GM19395 (cell line): ENCODE measurements at regions not wholly inside any gene's neighbourhood (a gene's known extent, or its start where the extent isn't known, plus 50 kb on each side); places are given as distances from the start of the nearest gene placed in this dataset.

Experiments used
- ATAC-seq: cut with Tn5 transposase; IDR thresholded peaks from one replicate; pipeline ENCODE4 v1.9.1; 2021; ENCODE audit warnings: mild to moderate bottlenecking, moderate library complexity; ENCODE audit not compliant: unreplicated experiment

- ATAC-seq = no peak
These were observed 196.9 kb upstream of the RREB1 start for GRCh38 chr6:6910734-6911295.

- ATAC-seq = no peak
These were observed 196.4 kb upstream of the RREB1 start for GRCh38 chr6:6911391-6911790.

GRCh38 chr6:6912817-6913744 is 194.7 kb upstream of the RREB1 start:
- ATAC-seq = no peak

- no peak for ATAC-seq
These were observed 192.5 kb upstream of the RREB1 start for GRCh38 chr6:6915219-6915618.

GRCh38 chr6:6915813-6916547 is 191.8 kb upstream of the RREB1 start:
- ATAC-seq = no peak

- ATAC-seq = no peak
These were observed 191.2 kb upstream of the RREB1 start for GRCh38 chr6:6916598-6916997.

- ATAC-seq = peak; percentile 89
These were observed 189.4 kb upstream of the RREB1 start for GRCh38 chr6:6918216-6918983.

- ATAC-seq = no peak
These were observed 188.6 kb upstream of the RREB1 start for GRCh38 chr6:6919173-6919572.

GRCh38 chr6:6920114-6920986 is 187.4 kb upstream of the RREB1 start:
- ATAC-seq = no peak

GRCh38 chr6:6920987-6921313 is 186.8 kb upstream of the RREB1 start:
- ATAC-seq = no peak

- ATAC-seq = no peak
These were observed 185.6 kb upstream of the RREB1 start for GRCh38 chr6:6922166-6922565.

GRCh38 chr6:6923605-6924004 is 184.2 kb upstream of the RREB1 start:
- ATAC-seq = no peak

GRCh38 chr6:6924708-6925107 is 183.1 kb upstream of the RREB1 start:
- ATAC-seq = no peak

GRCh38 chr6:6925391-6926164 is 182.2 kb upstream of the RREB1 start:
- no peak for ATAC-seq

- ATAC-seq = no peak
These were observed 180.9 kb upstream of the RREB1 start for GRCh38 chr6:6926856-6927255.

- no peak for ATAC-seq
These were observed 180.0 kb upstream of the RREB1 start for GRCh38 chr6:6927521-6928361.

GRCh38 chr6:6930223-6930880 is 177.4 kb upstream of the RREB1 start:
- ATAC-seq = no peak
